GM06990 (cell line): ENCODE measurements at regions not wholly inside any gene's neighbourhood (a gene's known extent, or its start where the extent isn't known, plus 50 kb on each side); places are given as distances from the start of the nearest gene placed in this dataset.
"Not testable (repeated sequence)": the region's sequence is repeated elsewhere in the genome, so short reads cannot be mapped to it uniquely, and the experiment has no call there.

ENCODE experiments used
- DNase-seq: peaks from one replicate; pipeline ENCODE4 v3.0.0-alpha.2; 2011; ENCODE audit not compliant: insufficient read length; ENCODE audit errors: extremely low read depth
- H3K27me3 ChIP-seq: replicated peaks from 2 replicates; pipeline ENCODE4 v1.6.0; 2011; ENCODE audit warnings: low read length; ENCODE audit not compliant: control insufficient read depth, insufficient read depth
- H3K36me3 ChIP-seq: 2 replicates; pipeline ENCODE4 v1.5.1; 2011; ENCODE audit warnings: low read length; ENCODE audit not compliant: control insufficient read depth, insufficient read depth
- H3K4me3 ChIP-seq: replicated peaks from 2 replicates; pipeline ENCODE4 v1.5.1; 2011; ENCODE audit warnings: low read depth, mild to moderate bottlenecking, control low read depth, low read length

GRCh38 chr16:29578898-29579297 is 72.7 kb upstream of the NPIPB12 start:
- H3K27me3 ChIP-seq, DNase-seq, H3K4me3 ChIP-seq, H3K36me3 ChIP-seq: not testable (repeated sequence)

GRCh38 chr16:29581764-29582163 is 75.6 kb upstream of the NPIPB12 start:
- not testable (repeated sequence) for H3K27me3 ChIP-seq, H3K36me3 ChIP-seq, H3K4me3 ChIP-seq, DNase-seq

- not testable (repeated sequence) for H3K4me3 ChIP-seq, H3K36me3 ChIP-seq, DNase-seq, H3K27me3 ChIP-seq
Observed at GRCh38 chr16:29591919-29592318, 71.1 kb upstream of the SPN start.

GRCh38 chr16:29594269-29594925 is 68.7 kb upstream of the SPN start:
- H3K27me3 ChIP-seq, H3K36me3 ChIP-seq: not testable (repeated sequence)
- DNase-seq, result peak; percentile 40
- peak overlapping the region; percentile 71 for H3K4me3 ChIP-seq

GRCh38 chr16:29594926-29595838 is 67.9 kb upstream of the SPN start:
- peak; percentile 89 for DNase-seq
- not testable (repeated sequence) for H3K36me3 ChIP-seq, H3K27me3 ChIP-seq
- H3K4me3 ChIP-seq, result peak overlapping the region; percentile 71

GRCh38 chr16:29597030-29597429 is 66.0 kb upstream of the SPN start:
- DNase-seq, H3K36me3 ChIP-seq, H3K27me3 ChIP-seq, H3K4me3 ChIP-seq: not testable (repeated sequence)

GRCh38 chr16:29600111-29601000 is 62.7 kb upstream of the SPN start:
- DNase-seq, result peak; percentile 43
- not testable (repeated sequence) for H3K27me3 ChIP-seq, H3K36me3 ChIP-seq
- peak overlapping the region; percentile 45 for H3K4me3 ChIP-seq

GRCh38 chr16:29602247-29602625 is 60.8 kb upstream of the SPN start:
- H3K36me3 ChIP-seq, H3K27me3 ChIP-seq, H3K4me3 ChIP-seq, DNase-seq: not testable (repeated sequence)

- H3K4me3 ChIP-seq, H3K27me3 ChIP-seq, DNase-seq, H3K36me3 ChIP-seq: not testable (repeated sequence)
Observed at GRCh38 chr16:29602683-29603088, 60.4 kb upstream of the SPN start.

- H3K27me3 ChIP-seq, H3K36me3 ChIP-seq, H3K4me3 ChIP-seq, DNase-seq: not testable (repeated sequence)
Observed at GRCh38 chr16:29604631-29605549, 58.2 kb upstream of the SPN start.

GRCh38 chr16:29605593-29606205 is 57.3 kb upstream of the SPN start:
- H3K36me3 ChIP-seq, H3K27me3 ChIP-seq, H3K4me3 ChIP-seq, DNase-seq: not testable (repeated sequence)

- not testable (repeated sequence) for H3K36me3 ChIP-seq, DNase-seq
- peak overlapping the region; percentile 37 for H3K4me3 ChIP-seq
Observed at GRCh38 chr16:29606669-29607427, 56.2 kb upstream of the SPN start.

More at GRCh38 chr16:29606669-29607427, 56.2 kb upstream of the SPN start:
- not testable (repeated sequence) for H3K27me3 ChIP-seq
